GM18519 (cell line): ENCODE measurements at regions not wholly inside any gene's neighbourhood (a gene's known extent, or its start where the extent isn't known, plus 50 kb on each side); places are given as distances from the start of the nearest gene placed in this dataset.

Experiments
- ATAC-seq: cut with Tn5 transposase; IDR thresholded peaks from one replicate; pipeline ENCODE4 v1.9.1; 2021; ENCODE audit warnings: mild to moderate bottlenecking, moderate library complexity; ENCODE audit not compliant: unreplicated experiment, low FRiP score

DNA sequence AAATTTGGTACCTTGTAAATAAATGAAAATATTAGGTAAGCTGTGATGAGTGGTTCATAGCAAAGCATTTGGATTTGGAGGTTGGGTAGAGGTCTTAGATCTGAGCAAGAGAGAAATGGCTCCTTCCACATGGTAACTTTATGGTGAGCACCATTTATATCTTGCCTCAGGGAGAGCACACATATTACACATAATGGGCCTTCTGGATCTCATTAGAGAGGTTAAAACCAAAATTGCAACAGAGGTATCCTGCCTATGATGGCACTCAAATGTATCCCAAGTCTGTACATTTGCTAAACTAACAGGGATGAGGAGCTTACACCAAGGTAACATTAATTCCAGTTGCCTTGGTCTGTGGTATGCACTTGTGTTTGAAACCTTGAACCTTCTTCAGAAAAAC is 87.1 kb upstream of the PUDP start:
- ATAC-seq, result no peak

DNA sequence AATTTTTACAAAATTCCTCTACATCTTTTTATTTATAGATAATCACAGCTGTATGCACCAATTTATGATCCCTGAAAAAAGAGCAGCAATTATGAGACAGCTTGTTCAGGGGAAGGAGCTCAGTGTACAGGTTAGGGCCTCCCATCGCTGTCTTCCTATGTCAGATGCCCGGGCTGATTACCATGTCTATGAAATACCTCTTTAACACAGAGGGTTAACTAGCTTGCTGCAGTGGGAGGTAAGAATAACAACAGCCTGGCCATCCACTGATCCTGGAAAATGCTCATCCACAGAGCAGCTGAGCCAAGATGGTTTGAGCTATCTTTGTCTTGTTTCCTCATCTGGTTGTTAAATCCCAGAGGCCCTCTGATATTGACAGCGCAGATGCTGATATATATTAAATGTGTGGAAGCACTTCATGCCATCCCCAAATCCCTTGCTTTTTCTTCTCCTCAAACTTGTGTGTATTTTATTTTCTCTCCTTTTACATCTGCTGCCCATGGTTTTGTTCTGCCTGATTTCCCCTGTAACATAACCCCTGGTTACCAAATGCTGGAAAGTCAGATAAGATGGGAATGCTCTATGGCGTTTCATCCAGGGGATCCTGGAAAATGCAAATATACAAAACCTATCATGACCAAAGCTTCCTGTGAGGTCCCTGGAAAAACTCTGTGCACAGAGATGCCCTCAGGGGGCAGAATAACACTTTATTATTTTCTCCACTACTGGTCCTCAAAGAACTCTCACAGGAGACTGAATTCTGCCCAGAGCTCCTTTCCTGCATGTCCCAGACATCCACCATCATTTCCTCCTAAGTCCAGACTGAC is 85.8 kb upstream of the PUDP start:
- no peak for ATAC-seq

DNA sequence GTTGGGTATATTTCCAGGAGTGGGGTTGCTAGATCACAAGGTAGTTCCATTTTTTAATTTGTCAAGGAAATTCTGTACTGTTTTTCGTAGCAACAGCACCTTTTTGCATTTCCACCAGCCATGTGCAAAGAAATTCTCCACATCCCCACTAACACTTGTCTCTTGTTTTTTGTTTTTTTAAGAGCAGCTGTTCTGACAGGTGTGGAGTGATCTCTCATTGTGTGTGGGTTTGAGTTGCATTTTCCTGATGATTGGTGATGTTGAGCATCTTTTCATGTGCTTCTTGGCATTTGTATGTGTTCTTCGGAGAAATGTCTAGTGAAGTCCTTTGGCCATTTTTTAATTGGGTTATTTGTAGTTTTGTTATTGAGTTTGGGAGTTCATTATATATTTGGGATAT is 80.3 kb upstream of the PUDP start:
- ATAC-seq, result no peak

DNA sequence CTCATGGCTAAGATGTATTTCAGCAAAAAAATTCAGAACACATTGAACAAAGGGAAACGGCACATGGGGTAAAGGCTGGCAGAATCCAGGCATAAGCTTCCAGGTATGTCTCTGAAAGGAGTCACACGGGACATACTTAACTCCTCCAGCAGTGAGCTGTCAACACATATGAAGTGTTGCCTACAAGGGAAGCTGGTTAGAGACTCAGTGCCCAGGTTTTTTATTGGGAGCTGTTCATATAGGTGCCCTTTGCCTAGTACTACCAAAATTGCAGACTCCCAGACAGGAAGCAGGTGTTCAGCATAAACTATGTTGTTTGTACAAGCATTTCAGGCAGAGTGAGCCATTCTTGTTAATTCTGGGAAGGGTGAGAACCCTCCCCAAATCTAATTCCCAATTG is 77.4 kb upstream of the PUDP start:
- ATAC-seq, result no peak

DNA sequence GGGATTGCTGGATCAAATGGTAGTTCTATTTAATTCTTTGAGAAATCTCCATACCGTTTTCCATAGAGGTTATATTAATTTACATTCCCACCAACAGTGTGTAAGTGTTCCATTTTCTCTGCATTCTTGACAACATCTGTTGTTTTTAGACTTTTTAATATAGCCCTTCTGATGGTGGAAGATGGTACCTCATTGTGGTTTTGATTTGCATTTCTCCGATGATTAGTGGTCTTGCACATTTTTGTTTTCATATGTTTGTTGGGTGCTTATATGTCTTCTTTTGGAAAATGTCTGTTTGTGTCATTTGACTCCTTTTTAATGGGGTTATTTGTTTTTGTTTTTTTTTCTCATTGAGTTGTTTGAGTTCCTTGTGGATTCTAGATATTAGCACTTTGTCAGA is 75.3 kb upstream of the PUDP start:
- no peak for ATAC-seq

GRCh38 chrX:7220121-7220520 is 72.2 kb upstream of the PUDP start:
- ATAC-seq, result no peak

GRCh38 chrX:7219153-7219705 is 71.3 kb upstream of the PUDP start:
- ATAC-seq, result no peak

DNA sequence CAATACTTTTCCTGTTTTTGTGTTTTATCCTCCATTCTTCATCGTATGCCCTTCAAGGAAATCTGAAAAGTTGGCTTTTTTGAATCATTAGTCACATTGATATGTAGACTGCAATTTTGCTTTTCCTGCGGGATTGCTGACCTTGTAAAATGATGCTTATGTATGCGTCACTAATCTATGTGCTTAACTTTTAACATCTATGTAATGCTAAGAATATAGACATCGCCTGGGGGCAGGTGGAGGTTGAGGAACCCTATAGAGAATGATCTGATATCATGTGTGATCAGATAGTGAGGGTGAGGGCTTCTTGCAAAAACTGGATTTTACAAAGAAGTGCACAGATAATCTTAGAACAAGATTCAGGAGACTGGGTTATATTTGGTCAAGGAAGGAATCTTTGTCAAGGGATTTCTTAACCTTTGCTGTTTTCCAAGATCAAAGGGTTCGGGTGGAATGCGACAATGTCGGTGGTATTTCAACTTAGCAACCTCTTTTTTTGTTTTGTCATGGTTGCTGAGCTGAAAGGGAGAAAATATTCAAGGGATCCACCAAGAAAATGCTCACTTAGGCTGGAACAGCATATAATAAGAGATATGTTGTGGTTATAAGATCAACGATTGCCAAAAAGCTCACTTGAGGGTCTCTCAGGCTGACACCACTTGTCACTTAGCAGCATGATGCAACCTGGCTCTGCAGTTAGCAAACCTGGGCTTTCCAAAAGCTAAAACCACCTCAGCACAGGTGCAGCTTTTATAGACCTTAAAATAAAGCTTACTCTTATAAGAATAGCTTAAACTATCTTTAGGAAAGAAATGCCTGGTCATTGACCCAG is 70.6 kb upstream of the PUDP start:
- no peak for ATAC-seq

DNA sequence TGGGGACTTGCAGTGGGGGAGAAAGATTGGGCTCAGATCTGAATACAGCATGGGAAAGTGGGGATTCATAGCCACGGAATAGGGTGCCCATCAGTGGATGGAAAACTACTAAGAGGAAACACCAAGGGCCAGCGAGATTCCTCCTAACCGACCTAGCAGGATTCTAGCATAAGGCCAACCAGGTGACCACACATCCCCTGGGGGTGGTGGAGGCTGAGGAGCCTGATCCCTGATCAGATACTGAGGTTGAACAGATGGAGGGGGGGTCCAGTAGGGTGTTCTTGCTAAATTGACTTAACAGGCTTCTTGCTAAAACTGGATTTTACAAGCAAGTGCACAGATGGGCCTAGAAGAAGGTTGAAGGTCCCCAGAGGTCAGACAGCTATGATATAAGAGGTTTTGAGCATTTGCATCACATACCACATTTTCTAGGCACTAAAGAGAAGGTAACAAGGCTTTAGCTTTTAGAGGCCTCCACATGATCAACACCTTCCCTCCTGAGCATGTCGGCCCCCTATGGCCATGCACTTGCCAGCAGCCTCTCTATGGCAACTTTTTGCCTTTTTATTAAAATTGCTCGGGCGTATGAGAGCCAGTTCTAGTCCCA is 69.1 kb upstream of the PUDP start:
- no peak for ATAC-seq

DNA sequence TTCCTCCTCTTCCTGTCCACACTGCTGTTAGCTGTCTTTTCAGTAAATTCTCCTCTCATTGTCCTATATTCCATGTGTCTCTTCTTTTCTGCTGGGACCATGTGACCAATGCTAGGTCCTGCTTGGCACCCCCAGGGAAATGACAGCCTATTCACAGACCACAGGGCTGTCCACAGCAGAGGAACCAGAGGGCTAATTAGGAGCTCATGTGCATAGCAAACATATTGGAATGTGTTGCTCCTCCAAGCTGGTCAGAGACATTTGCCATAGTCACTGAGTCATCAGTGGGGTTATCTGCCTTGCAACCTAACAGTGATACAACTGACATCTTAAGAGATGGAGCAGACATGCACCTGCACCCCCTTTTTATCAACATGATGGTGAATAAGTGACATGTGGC is 67.9 kb upstream of the PUDP start:
- no peak for ATAC-seq

GRCh38 chrX:7214251-7214650 is 66.3 kb upstream of the PUDP start:
- no peak for ATAC-seq

- ATAC-seq, result no peak
These were observed 57.2 kb upstream of the PUDP start for GRCh38 chrX:7205037-7205577.

- ATAC-seq, result no peak
These were observed 56.7 kb upstream of the PUDP start for GRCh38 chrX:7204619-7205018.

DNA sequence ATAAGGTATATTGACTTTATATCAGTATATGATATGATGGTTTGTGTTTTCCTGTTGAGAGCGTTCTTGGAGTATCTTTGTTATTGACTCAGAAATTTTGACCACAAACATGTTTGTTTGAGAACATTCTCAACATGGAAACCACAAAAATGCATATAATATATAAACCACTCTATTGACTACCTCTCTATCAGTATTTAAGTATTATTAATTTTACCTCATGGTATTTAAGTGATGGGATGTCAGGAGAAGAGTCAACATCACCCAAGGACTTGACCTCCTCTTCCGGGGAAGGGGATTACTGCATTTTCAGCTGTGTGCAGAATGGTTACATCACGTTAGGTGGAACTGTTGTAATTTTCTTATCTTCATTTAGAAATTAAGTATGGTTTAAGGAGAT is 54.3 kb upstream of the PUDP start:
- no peak for ATAC-seq

- ATAC-seq, result no peak
These were observed 53.5 kb upstream of the PUDP start for GRCh38 chrX:7201496-7201895.

DNA sequence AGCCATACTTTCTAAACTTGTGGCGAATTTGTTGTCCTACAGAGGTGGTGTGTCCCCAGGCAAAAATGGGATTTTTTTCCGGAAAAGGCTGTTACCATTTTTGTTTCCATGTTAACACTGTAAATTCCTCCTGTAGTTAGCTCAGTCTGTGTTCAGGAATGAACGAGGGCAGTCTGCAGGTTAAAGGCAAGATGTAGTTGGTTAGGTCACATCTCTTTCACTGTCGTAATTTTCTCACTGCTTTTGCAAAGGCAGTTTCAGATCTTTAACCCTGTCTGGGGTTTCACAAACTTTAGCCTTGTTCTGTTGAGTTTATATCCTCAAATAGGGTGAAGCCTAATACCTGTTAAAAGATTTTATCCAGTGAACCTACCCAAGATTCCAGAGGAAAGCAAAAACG is 50.5 kb upstream of the PUDP start:
- ATAC-seq, result no peak
